Esophagus muscularis mucosa (tissue), 4 donors: ENCODE measurements at regions not wholly inside any gene's neighbourhood (a gene's known extent, or its start where the extent isn't known, plus 50 kb on each side); places are given as distances from the start of the nearest gene placed in this dataset.

ENCODE experiments used
- EP300 ChIP-seq: sonication (generic); formaldehyde crosslinking; IDR thresholded peaks from one replicate; pipeline ENCODE4 v1.6.1; 2017; ENCODE audit warnings: antibody characterized with exemption
- POLR2A ChIP-seq: fragments of 450-650 bp; IDR thresholded peaks from one replicate; pipeline ENCODE4 v1.6.1; 2017; ENCODE audit warnings: antibody characterized with exemption, moderate library complexity, mild to moderate bottlenecking, low read depth
- POLR2AphosphoS5 ChIP-seq, 2 donors: sonication (generic); formaldehyde crosslinking; IDR thresholded peaks; one replicate each; pipeline ENCODE4 v1.6.1; 2017; ENCODE audit warnings: antibody characterized with exemption in 2 of 2
- TF ChIP-seq, protein P1 (sequence below), 3 experiments: fragments of 200-600 bp in 2 of 3; fragments of 450-650 bp in 1 of 3; sonication (generic) in 2 of 3; IDR thresholded peaks; one replicate each; pipeline ENCODE4 v1.5.1; 2017 to 2019; ENCODE audit warnings: antibody characterized with exemption in 3 of 3, mild to moderate bottlenecking in 2 of 3, moderate library complexity in 1 of 3

DNA sequence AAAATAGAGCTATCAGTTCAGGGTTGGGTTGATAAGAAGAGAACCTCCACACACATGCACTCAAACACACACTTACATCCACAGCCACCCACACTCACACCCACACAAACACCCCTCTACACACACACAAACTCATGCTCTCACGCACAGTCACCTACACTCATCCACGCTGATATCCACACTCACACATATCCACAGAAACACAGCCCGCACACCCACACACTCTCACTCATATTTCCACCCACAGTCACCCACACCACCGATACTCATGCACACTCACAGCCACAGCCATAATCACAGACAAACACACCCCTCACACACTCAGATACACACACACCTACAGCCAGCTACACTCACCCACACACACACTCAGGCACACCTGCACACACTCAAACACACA, 333.0 kb upstream of the TPK1 start:
- TF ChIP-seq POLR2A: no peak
- TF ChIP-seq, protein P1, sequence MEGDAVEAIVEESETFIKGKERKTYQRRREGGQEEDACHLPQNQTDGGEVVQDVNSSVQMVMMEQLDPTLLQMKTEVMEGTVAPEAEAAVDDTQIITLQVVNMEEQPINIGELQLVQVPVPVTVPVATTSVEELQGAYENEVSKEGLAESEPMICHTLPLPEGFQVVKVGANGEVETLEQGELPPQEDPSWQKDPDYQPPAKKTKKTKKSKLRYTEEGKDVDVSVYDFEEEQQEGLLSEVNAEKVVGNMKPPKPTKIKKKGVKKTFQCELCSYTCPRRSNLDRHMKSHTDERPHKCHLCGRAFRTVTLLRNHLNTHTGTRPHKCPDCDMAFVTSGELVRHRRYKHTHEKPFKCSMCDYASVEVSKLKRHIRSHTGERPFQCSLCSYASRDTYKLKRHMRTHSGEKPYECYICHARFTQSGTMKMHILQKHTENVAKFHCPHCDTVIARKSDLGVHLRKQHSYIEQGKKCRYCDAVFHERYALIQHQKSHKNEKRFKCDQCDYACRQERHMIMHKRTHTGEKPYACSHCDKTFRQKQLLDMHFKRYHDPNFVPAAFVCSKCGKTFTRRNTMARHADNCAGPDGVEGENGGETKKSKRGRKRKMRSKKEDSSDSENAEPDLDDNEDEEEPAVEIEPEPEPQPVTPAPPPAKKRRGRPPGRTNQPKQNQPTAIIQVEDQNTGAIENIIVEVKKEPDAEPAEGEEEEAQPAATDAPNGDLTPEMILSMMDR (IDR thresholded peaks at IDR 0.05): no peak
- no peak for TF ChIP-seq POLR2AphosphoS5 (IDR thresholded peaks at IDR 0.05)
- no peak for TF ChIP-seq EP300
